ENCODE measurements at regions not wholly inside any gene's neighbourhood (a gene's known extent, or its start where the extent isn't known, plus 50 kb on each side); places are given as distances from the start of the nearest gene placed in this dataset.

DNA sequence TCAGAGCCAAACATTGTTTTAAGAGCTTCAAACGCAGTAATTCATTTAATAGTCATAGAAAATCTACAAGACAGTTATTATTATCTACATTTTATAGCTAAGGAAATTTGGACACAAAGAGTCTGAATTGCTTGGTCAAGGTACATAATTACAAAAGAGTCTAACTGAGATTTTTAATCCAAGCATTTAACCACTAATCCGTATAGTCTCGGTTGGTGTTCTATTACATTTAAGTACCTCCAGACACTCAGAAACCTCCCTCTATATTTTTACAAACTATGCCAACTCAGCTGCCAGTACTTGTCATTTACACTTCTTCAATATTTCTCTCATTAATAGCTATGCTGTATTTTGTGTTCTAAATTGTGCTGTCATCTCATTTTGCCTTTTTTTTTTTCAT lies 240.2 kb upstream of the PLSCR5 start:
- no peak for TF ChIP-seq EZH2 (IDR thresholded peaks at IDR 0.05)
- no peak for TF ChIP-seq FOXP2 (optimal IDR thresholded peaks at IDR 0.05; ENCODE audit: control extremely low read depth, extremely low read length, insufficient read depth)
- TF ChIP-seq POLR2AphosphoS5 (IDR thresholded peaks at IDR 0.05; ENCODE audit: borderline replicate concordance, low read depth, low read length), result no peak
